WERI-Rb-1 (cell line): ENCODE measurements at regions not wholly inside any gene's neighbourhood (a gene's known extent, or its start where the extent isn't known, plus 50 kb on each side); places are given as distances from the start of the nearest gene placed in this dataset.

ENCODE experiments used
- DNase-seq: peaks from one replicate; pipeline ENCODE4 v3.0.0-alpha.2; 2020
- H3K27ac ChIP-seq: fragments of 250-450 bp; sonication (Bioruptor Pico); 2 replicates; pipeline ENCODE4 v1.5.1; 2020; ENCODE audit warnings: mild to moderate bottlenecking, moderate library complexity
- H3K27me3 ChIP-seq: fragments of 250-450 bp; sonication (Bioruptor Pico); 2 replicates; pipeline ENCODE4 v1.5.1; 2021; ENCODE audit warnings: mild to moderate bottlenecking, low read depth, moderate library complexity; ENCODE audit not compliant: insufficient read depth, severe bottlenecking
- H3K36me3 ChIP-seq: fragments of 250-450 bp; sonication (Bioruptor Pico); 2 replicates; pipeline ENCODE4 v1.5.1; 2020; ENCODE audit warnings: mild to moderate bottlenecking, moderate library complexity
- H3K4me3 ChIP-seq: 2 replicates; pipeline ENCODE4 v1.5.1; 2011; ENCODE audit warnings: low read depth, mild to moderate bottlenecking, control low read depth, low read length
- H3K9me3 ChIP-seq: fragments of 250-450 bp; sonication (Bioruptor Pico); 2 replicates; pipeline ENCODE4 v1.5.1; 2021; ENCODE audit warnings: mild to moderate bottlenecking, moderate library complexity; ENCODE audit not compliant: severe bottlenecking
- TF ChIP-seq, protein P1 (sequence below): IDR thresholded peaks from 2 replicates; pipeline ENCODE4 v1.5.1; 2011; ENCODE audit warnings: low read depth, mild to moderate bottlenecking, control low read depth, inconsistent platforms, low read length

DNA sequence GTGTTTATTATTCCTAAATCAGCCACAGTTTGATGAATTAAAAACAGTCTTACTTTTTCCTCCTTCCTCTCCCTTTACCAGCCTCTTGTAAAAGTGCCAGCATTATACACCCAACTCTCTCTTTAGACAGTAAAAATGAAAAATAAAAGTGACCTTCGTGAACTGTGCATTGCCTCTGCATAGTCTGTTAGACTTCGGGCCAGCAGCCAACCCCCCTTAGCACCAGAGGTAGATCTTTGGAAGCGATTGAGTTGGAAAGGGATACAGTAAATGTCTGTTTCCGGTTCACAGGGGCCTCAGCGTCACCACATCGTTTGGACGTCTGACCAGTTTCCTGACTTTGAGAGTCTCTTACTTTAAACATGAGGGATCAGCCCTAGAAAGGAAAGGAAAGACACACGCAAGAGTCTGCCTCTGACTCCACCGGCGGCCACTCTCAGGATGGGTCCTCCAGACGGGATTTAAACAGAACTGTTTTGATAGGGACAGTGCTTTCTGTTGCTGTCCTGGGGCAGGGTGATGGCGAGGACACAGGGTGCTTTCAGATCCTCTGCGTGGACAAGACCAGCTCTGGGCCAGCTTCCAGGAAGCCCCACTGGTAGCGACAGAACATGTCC lies 206.6 kb upstream of the PREP start:
- Histone ChIP-seq H3K27ac (no peak overlapping the region), H3K36me3 (no peaks in the 10 kb centered on the region), H3K27me3 (no peaks in the 10 kb centered on the region), H3K4me3 (no peak overlapping the region), H3K9me3 (no peaks in the 10 kb centered on the region)
- TF ChIP-seq, protein P1, sequence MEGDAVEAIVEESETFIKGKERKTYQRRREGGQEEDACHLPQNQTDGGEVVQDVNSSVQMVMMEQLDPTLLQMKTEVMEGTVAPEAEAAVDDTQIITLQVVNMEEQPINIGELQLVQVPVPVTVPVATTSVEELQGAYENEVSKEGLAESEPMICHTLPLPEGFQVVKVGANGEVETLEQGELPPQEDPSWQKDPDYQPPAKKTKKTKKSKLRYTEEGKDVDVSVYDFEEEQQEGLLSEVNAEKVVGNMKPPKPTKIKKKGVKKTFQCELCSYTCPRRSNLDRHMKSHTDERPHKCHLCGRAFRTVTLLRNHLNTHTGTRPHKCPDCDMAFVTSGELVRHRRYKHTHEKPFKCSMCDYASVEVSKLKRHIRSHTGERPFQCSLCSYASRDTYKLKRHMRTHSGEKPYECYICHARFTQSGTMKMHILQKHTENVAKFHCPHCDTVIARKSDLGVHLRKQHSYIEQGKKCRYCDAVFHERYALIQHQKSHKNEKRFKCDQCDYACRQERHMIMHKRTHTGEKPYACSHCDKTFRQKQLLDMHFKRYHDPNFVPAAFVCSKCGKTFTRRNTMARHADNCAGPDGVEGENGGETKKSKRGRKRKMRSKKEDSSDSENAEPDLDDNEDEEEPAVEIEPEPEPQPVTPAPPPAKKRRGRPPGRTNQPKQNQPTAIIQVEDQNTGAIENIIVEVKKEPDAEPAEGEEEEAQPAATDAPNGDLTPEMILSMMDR: no peak
- no peak for DNase-seq

- TF ChIP-seq, protein P1: no peak
- H3K9me3 ChIP-seq: no peaks in the 10 kb centered on the region
- H3K27me3 ChIP-seq: no peaks in the 10 kb centered on the region
- no peak for DNase-seq
- no peaks in the 10 kb centered on the region for H3K36me3 ChIP-seq
- H3K27ac ChIP-seq: no peak overlapping the region
- H3K4me3 ChIP-seq: no peak overlapping the region
Observed at GRCh38 chr6:105608711-105609374, 206.0 kb upstream of the PREP start.

DNA sequence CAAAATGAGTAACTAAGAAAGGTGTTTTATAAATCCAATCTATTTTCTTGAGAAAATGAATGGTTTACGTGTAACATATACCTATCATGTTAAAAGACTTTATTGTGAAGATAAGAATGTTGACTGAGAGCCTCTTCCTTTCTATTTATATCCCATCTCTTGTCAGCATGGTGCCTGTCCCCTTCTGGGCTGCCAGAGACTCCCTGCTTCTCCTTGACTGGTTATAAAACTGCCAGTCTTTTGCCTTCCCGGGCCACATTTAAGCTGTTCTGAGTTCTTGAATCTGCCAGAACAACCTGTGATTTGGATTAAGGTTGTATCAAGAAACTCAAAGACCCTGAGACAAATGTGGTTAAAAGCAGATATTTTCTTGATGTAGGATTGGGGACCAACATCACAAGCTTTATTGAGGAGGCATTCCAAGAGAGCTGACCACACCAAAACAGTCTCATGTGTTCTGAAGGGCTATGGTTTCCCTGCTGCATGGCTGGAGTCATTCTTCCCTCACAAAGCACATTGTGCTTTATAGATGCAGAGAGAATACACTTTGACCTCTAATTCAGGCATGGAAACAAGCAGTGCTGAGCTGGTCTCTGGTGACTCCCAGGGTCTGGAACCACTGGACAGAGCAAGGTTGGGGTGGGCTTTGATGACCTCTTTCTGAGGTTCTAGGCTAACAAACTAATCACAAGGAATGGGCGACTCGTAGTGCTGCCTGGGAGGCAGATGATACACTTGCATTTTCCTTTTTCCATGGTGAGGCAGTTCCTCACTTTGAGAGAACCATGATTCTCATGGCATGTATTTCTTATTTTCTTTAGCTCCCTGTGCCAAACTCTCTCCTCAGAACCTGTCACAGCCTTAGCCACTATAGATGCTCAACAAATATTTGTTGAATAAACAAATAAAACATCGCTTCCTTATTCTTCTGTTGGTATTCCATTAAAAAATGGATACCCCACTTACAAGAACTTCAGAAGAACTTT lies 205.0 kb upstream of the PREP start:
- Histone ChIP-seq H3K4me3 (no peak overlapping the region), H3K36me3 (no peaks in the 10 kb centered on the region), H3K27me3 (no peaks in the 10 kb centered on the region), H3K9me3 (no peaks in the 10 kb centered on the region), H3K27ac (no peak overlapping the region)
- DNase-seq: no peak
- TF ChIP-seq, protein P1: no peak

DNA sequence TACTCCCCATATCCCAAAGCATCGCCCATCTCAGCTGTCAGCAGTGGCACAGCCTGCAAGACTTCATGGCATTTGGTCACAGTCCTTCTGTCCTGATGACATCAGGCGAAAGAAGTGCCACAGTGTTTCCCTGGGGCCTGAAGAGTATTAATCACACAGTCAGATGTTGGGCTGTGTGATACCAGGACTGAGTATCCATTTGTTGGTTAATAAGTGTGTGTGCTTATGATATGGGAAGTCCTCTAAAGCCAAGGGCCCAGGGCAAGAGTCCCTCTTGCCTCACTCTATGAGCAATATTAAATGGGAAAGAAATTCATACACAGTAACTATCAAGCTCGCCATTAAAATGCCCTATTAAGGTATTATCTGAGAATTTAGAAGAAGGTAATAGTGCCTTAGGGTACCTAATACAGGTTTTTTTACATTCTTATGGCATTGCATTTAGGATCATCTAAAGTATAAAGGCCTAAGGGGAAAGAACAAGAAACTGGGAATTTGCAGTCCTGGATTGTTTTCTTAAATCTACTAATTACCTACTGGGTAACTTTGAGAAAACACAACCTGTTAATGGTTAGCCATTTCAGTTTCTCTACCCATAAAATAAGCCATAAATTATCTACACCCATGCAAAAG lies 204.1 kb upstream of the PREP start:
- Histone ChIP-seq H3K36me3 (no peaks in the 10 kb centered on the region), H3K9me3 (no peaks in the 10 kb centered on the region), H3K4me3 (no peak overlapping the region), H3K27me3 (no peaks in the 10 kb centered on the region), H3K27ac (no peak overlapping the region)
- no peak for DNase-seq
- TF ChIP-seq, protein P1: no peak

DNA sequence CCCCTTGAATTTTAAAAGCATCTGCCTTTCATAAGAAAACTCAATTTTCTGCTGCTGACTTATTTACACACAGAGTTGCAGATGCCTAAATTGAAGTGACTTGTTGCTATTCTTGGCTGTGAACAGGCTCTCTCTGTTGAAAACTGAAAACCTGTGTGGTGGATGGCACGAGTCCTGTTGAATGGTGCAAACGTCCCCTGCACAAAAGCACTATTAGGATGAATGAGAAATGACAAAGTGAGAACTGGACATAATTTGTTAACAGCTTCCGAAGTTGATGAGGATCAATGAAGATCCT lies 201.7 kb upstream of the PREP start:
- no peak overlapping the region for H3K27ac ChIP-seq
- no peak for DNase-seq
- no peaks in the 10 kb centered on the region for H3K36me3 ChIP-seq
- H3K4me3 ChIP-seq: no peak overlapping the region
- TF ChIP-seq, protein P1: no peak
- H3K27me3 ChIP-seq: no peaks in the 10 kb centered on the region
- H3K9me3 ChIP-seq: no peaks in the 10 kb centered on the region
